Stimulated activated CD8-positive, alpha-beta memory T cell treated with anti-CD3 and anti-CD28 coated beads, Interleukin-2, amount 100 ng/mL, for 1 hour (primary cell): ENCODE measurements at regions not wholly inside any gene's neighbourhood (a gene's known extent, or its start where the extent isn't known, plus 50 kb on each side); places are given as distances from the start of the nearest gene placed in this dataset.
"Not testable (repeated sequence)": the region's sequence is repeated elsewhere in the genome, so short reads cannot be mapped to it uniquely, and the experiment has no call there.

Experiments used
- DNase-seq, 2 donors: peaks; one replicate each; pipeline ENCODE4 v3.0.0-alpha.2; 2020; ENCODE audit warnings: low read depth in 2 of 2

- DNase-seq, result no peak
Measured at GRCh38 chr5:99068944-99069650, 140.3 kb upstream of the CHD1 start.

DNA sequence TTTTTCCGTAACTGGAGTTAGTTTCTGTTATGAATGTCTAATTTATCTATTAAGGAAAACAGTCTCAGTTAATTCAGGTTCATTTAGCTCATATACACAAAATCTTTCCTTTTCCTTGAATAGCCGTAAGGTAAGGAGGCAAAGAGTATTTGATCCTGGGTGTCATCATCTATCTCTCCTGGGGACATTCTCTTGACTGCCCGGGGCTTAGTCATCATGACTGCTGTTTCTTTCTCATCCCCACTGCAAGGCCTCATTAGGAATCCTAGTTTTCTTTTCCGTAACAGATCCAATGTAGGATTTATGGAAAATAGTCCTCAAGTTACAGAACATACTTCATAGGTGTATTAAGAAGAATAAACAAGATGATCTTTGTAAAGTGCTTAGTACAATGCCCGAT is 134.9 kb upstream of the CHD1 start:
- no peak for DNase-seq

DNA sequence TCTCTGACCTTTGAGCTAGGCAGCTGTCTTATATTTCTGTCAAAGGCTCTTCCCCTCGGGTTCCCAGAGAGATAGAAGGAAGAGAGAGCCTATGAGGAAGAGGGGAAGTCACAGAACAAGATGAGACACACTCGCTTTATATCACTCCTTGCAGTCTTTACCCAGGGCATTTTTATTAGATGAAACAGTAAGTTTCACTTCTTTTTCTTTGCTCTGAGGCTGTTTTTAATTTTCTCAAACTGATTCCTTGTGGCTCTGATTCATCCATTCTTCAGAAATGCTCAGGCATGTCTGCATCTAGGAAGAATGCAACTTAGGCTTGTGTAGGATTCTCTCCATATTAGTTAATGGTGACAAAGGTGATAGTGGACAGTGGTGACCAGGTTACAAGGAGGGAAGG is 132.9 kb upstream of the CHD1 start:
- no peak for DNase-seq

DNA sequence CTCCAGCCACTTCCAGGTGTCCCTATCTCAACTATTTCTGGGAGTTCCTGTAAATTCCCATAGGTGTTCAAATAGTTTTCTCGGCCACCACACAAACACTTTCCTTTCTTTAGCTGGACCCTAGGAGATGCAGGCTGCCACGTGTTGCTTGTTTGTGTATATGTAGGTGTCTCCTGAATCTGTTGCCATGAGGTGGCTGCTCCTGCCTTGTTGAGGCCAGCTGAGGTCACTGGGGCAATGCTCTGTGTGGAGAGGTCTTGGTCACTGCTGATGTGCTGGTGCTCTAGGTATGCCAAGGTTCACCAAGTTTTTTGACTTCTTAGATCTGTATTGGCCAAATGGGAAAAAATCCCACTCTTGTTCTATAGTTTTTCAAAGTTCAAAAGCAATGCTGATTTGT is 132.5 kb upstream of the CHD1 start:
- DNase-seq, result no peak

DNA sequence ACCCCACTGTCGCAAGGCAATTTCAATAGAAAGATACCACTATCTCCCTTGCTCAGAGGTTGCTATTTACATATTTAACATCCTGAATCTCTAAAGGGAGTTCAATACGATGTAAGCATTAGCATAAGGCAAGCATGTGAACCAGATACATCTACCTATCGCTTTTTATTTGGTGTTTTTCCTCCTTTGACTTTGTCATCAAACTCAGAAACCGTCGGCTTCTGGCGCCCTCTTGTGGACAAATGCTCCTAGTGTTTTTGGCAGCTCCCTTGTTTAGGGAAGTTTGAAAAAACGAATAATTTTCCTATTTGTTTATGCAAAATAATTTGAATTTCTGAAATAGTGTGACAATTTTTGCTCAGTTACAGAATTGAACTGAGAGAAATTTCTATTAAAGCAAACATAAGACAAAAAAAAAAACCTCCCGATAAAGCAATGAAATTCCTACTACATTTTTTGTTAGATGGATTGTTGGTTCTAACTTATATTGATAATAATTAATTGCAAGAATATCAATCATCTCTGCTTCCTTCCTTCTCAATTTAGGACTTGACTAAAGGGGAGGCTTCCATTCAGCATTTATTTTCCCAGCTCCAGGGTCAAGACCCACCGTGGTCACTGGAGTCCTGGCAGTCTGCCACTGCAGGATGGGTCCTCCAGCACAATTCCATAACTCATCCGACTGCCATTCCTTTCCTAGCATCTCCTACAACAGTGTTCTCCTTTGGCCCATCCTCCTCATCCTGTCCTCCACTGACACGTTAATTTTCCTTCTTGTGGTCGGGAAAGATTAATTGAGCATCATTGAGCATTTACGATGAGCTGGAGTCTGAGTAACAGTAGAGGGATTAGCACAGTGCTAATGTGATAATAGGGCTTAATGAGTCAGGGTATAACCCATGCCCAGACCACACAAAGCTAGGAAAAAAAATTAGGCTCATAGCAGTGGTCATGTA is 131.8 kb upstream of the CHD1 start:
- peak; percentile 76 to 79 for DNase-seq

- no peak for DNase-seq
Measured at GRCh38 chr5:99059685-99060084, 130.9 kb upstream of the CHD1 start.

DNA sequence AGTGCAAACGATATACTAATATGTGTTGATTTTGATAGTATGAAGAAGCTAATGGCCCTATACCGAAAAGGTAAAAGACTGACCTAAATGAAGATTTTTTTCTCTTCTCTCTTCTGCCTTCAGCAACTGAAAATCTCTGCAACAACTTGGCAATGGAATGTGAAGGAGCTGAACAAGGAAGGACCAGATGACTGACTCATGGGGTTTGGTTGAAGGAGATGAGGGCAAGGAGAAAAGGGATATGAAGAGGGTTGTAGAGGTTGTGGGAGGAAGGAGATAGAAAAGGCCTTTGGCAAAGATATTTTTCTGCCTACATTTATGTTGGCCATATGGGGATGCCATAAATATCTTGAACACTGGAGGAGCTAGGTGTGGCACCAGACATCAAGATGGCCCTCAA is 129.7 kb upstream of the CHD1 start:
- no peak for DNase-seq

GRCh38 chr5:99054972-99055371 is 126.2 kb upstream of the CHD1 start:
- DNase-seq, result no peak

- no peak for DNase-seq
Measured at GRCh38 chr5:99045871-99046270, 117.1 kb upstream of the CHD1 start.

DNA sequence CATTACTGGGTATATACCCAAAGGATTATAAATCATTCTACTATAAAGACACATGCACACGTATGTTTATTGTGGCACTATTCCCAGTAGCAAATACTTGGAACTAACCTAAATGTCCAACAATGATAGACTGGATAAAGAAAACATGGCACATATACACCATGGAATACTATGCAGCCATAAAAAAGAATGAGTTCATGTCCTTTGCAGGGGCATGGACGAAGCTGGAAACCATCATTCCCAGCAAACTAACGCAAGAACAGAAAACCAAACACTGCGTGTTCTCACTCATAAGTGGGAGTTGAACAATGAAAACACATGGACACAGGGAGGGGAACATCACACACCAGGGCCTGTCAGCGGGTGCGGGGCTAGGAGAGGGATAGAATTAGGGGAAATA is 114.5 kb upstream of the CHD1 start:
- DNase-seq, result not testable (repeated sequence)

DNA sequence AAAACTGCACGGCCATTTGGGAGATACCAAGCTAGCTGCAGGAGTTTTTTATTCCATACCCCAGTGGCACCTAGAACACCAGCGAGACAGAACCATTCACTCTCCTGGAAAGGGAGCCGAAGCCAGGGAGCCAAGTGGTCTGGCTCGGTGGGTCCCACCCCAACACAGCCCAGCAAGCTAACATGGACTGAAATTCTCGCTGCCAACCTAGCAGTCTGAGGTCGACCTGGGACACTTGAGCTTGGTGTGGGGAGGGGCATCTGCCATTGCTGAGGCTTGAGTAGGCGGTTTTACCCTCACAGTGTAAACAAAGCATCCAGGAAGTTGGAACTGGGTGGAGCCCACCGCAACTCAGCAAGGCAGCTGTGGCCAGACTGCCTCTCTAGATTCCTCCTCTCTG is 108.9 kb upstream of the CHD1 start:
- DNase-seq, result peak in 1 of 2 donors; percentile 30

DNA sequence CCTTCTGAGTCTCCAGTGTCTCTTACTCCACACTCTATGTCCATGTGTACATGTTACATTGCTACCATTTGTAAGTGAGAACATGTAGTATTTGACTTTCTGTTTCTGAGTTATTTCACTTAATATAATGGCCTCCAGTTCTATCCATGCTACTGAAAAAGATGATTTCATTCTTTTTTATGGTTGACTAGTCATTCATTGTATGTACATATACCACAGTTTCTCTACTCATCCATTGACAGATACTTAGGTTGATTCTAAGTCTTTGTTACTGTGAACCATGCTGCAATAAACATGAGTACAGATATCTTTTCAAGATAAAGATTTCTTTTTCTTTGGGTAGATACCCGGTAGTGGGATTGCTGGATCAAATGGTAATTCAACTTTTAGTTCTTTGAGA is 107.1 kb upstream of the CHD1 start:
- DNase-seq, result no peak

- no peak for DNase-seq
Measured at GRCh38 chr5:99034336-99034735, 105.5 kb upstream of the CHD1 start.

DNA sequence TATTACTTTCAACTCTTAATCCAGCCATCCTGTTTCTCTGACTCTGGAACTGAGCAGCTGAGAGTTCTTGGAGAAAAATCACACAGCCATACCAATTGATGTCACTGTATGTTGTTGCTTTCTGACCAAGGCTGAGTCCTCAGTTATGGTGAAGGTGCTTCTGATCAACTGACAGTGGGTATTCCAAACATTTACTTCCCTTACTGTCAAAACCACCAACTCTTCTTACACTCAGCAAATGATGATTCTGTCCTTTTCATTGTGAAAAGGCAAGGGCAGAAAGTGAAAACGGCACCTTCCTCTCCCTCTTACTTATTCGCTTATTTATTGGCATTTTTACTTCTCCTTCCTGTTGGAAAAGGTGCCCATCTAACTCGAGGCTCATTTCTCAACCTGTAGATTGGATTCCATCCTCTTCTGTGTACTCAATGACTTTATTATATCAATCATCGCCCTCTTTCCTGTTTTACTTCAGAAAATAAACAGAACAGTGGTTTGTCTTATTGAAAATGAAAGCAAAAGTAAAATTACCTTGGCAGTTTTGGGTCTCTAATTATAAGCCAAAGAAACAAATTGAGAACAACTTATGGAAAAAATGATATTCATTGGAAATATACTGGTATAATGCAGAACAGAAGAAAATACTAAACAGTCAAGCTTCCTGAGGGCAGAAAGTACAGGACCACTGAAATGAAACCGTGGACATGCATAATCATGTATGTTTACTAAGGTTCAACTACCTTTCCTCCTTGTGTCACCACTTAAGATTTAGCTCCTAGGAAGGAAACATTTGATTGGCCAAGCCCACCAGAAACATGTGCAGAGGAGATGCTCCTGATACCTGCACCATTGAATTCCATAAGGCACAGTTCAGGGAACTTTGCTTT is 104.5 kb upstream of the CHD1 start:
- DNase-seq, result no peak

- no peak for DNase-seq
Measured at GRCh38 chr5:99032234-99033013, 103.6 kb upstream of the CHD1 start.

DNA sequence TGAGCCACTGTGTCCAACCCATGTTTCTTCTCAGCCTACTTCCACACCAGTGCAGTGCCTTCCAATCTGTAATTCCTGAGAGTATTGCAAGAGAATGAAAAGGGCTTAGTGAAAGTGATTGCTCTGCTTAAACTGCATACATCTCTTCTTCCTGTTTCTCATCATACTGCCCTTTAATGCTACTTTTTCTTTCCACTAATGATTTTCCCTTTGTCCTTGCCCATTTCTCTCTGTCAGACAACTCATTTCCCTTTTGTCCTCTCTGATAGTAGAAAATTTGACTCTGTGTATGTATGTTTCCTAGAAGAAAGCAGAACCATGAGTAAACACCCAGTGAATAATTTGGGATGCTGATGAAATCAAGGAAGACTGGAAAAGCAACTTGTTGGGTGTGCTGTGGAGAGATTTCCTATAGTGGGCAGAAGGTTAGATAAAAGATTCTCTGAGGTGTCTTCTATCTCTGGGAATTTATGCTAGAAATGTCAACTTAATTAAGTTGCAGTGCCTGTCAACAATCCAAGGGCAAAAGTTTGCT is 102.2 kb upstream of the CHD1 start:
- no peak for DNase-seq

DNA sequence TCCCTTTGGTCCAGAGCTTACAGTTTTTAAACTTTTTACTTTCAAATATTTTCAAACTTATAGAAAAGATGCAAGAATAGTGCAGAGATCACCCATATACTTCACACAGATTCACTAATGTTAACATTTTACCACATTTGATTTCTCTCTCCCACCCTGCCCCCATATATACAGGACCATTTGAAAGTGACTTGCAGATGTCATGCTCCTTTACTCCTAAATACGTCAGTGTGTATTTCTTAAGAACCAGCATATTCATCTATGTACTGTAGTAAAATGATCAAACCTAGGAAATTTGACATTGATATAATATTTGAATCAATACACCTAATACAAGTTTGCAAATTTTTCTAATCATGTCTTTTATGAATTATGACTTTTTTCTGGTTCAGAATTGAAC is 100.4 kb upstream of the CHD1 start:
- DNase-seq, result no peak

- not testable (repeated sequence) for DNase-seq
Measured at GRCh38 chr5:99028170-99028569, 99.4 kb upstream of the CHD1 start.

GRCh38 chr5:99025298-99026045 is 96.7 kb upstream of the CHD1 start:
- DNase-seq, result no peak

GRCh38 chr5:99023330-99023729 is 94.5 kb upstream of the CHD1 start:
- DNase-seq, result no peak
